ENCODE measurements at regions not wholly inside any gene's neighbourhood (a gene's known extent, or its start where the extent isn't known, plus 50 kb on each side); places are given as distances from the start of the nearest gene placed in this dataset.
A peak's percentile ranks its signal among the peaks of the same experiment; 100 is the strongest.

GRCh38 chr16:54586474-54587175, 300.0 kb upstream of the IRX3 start:
- in situ Hi-C loops (cut with MboI; ENCODE audit: low pct_unique_long_range_greater_than_20kb in 2 of 9, low sequenced_read_pairs in 9 of 9, unreplicated experiment in 9 of 9), result no loop called here
- no peak for ATAC-seq (replicated peaks in 6 of 8)
- H3K4me1 ChIP-seq (replicated peaks in 1 of 2), result peaks cover 21 to 24% of the 10 kb centered on the region in 2 donors

GRCh38 chr16:54585998-54586340, 299.4 kb upstream of the IRX3 start:
- Histone ChIP-seq H3K4me1 (replicated peaks in 1 of 2) (peaks cover 19% of the 10 kb centered on the region in 2 donors), H3K27ac (peak overlapping the region; percentile 1 to 46), H3K4me3 (peak overlapping the region in 1 of 5 donors; percentile 10)
- 0 to 60% (median 16%) methylated on average over 2 to 13 of the region's 14 CpGs; no CpG with 5 or more reads in 3 of the 10 experiments for WGBS, 10 experiments
- in situ Hi-C loops (cut with MboI; ENCODE audit: low pct_unique_long_range_greater_than_20kb in 2 of 9, low sequenced_read_pairs in 9 of 9, unreplicated experiment in 9 of 9), result no loop called here
- ATAC-seq (replicated peaks in 6 of 8), result peak in 5 of 8 experiments; percentile 93 to 96 (median 94)

More at GRCh38 chr16:54586474-54587175, 300.0 kb upstream of the IRX3 start:
- Histone ChIP-seq H3K27ac (peak overlapping the region in 1 of 2 donors; percentile 46), H3K4me3 (no peak overlapping the region)
- WGBS, 10 experiments, result 21 to 100% (median 86%) methylated on average over 1 to 4 of the region's 4 CpGs; no CpG with 5 or more reads in 4 of the 10 experiments

GRCh38 chr16:54585094-54585997, 298.8 kb upstream of the IRX3 start:
- peak in 4 of 8 experiments; percentile 6 to 50 (median 32) for ATAC-seq (replicated peaks in 6 of 8)
- Histone ChIP-seq H3K27ac (peak overlapping the region; percentile 43 to 46), H3K4me1 (replicated peaks in 1 of 2) (peaks cover 19% of the 10 kb centered on the region in 2 donors), H3K4me3 (peak overlapping the region in 1 of 5 donors; percentile 10)
- 9 to 74% (median 30%) methylated on average over 4 to 16 of the region's 21 CpGs for WGBS, 10 experiments
- in situ Hi-C loops (cut with MboI; ENCODE audit: low pct_unique_long_range_greater_than_20kb in 2 of 9, low sequenced_read_pairs in 9 of 9, unreplicated experiment in 9 of 9), result no loop called here

GRCh38 chr16:54584121-54584520, 297.5 kb upstream of the IRX3 start:
- Histone ChIP-seq H3K4me1 (replicated peaks in 1 of 2) (peaks cover 19% of the 10 kb centered on the region in 2 donors), H3K27ac (no peak overlapping the region), H3K4me3 (no peak overlapping the region)
- no peak for ATAC-seq (replicated peaks in 6 of 8)
- in situ Hi-C loops (cut with MboI; ENCODE audit: low pct_unique_long_range_greater_than_20kb in 2 of 9, low sequenced_read_pairs in 9 of 9, unreplicated experiment in 9 of 9), result no loop called here
- 29 to 100% (median 83%) methylated on average over 1 to 3 of the region's 3 CpGs; no CpG with 5 or more reads in 1 of the 10 experiments for WGBS, 10 experiments

- in situ Hi-C loops (cut with MboI; ENCODE audit: low pct_unique_long_range_greater_than_20kb in 2 of 9, low sequenced_read_pairs in 9 of 9, unreplicated experiment in 9 of 9), result no loop called here
- Histone ChIP-seq H3K4me1 (replicated peaks in 1 of 2) (peaks cover 24 to 25% of the 10 kb centered on the region in 2 donors), H3K4me3 (no peak overlapping the region), H3K27ac (no peak overlapping the region)
- peak in 2 of 8 experiments; percentile 31 for ATAC-seq (replicated peaks in 6 of 8)
- WGBS, 10 experiments, result 22 to 100% (median 57%) methylated on average over 1 to 3 of the region's 11 CpGs; no CpG with 5 or more reads in 4 of the 10 experiments
Measured at GRCh38 chr16:54582631-54583250, 296.2 kb upstream of the IRX3 start.

GRCh38 chr16:54579106-54579728, 292.6 kb upstream of the IRX3 start:
- in situ Hi-C loops (cut with MboI; ENCODE audit: low pct_unique_long_range_greater_than_20kb in 2 of 9, low sequenced_read_pairs in 9 of 9, unreplicated experiment in 9 of 9), result no loop called here
- Histone ChIP-seq H3K4me3 (no peak overlapping the region), H3K27ac (no peak overlapping the region), H3K4me1 (replicated peaks in 1 of 2) (peaks cover 21% of the 10 kb centered on the region in 2 donors)
- ATAC-seq (replicated peaks in 6 of 8), result no peak
- 0 to 100% (median 69%) methylated on average over 1 to 2 of the region's 2 CpGs; no CpG with 5 or more reads in 4 of the 10 experiments for WGBS, 10 experiments

GRCh38 chr16:54577651-54578128, 291.1 kb upstream of the IRX3 start:
- no peak overlapping the region for H3K4me3 ChIP-seq
- 10 to 100% (median 31%) methylated on average over 1 to 9 of the region's 15 CpGs; no CpG with 5 or more reads in 2 of the 10 experiments for WGBS, 10 experiments
- H3K4me1 ChIP-seq (replicated peaks in 1 of 2), result peaks cover 21% of the 10 kb centered on the region in 2 donors
- peak overlapping the region in 1 of 2 donors; percentile 28 for H3K27ac ChIP-seq
- in situ Hi-C loops (cut with MboI; ENCODE audit: low pct_unique_long_range_greater_than_20kb in 2 of 9, low sequenced_read_pairs in 9 of 9, unreplicated experiment in 9 of 9), result no loop called here
- ATAC-seq (replicated peaks in 6 of 8), result peak in 5 of 8 experiments; percentile 42 to 83 (median 79)

GRCh38 chr16:54576785-54577184, 290.2 kb upstream of the IRX3 start:
- ATAC-seq (replicated peaks in 6 of 8), result peak in 3 of 8 experiments; percentile 26 to 58 (median 39)
- WGBS, 10 experiments, result 5 to 100% (median 56%) methylated on average over 1 to 4 of the region's 4 CpGs; no CpG with 5 or more reads in 2 of the 10 experiments
- no peak overlapping the region for H3K27ac ChIP-seq
- in situ Hi-C loops (cut with MboI; ENCODE audit: low pct_unique_long_range_greater_than_20kb in 2 of 9, low sequenced_read_pairs in 9 of 9, unreplicated experiment in 9 of 9), result no loop called here
- no peak overlapping the region for H3K4me3 ChIP-seq
- peaks cover 17 to 21% of the 10 kb centered on the region in 2 donors for H3K4me1 ChIP-seq (replicated peaks in 1 of 2)

- 25 to 100% (median 76%) methylated on average over 1 to 8 of the region's 9 CpGs for WGBS, 10 experiments
- ATAC-seq (replicated peaks in 6 of 8), result peak in 2 of 8 experiments; percentile 7 to 12
- Histone ChIP-seq H3K27ac (no peak overlapping the region), H3K4me3 (no peak overlapping the region), H3K4me1 (replicated peaks in 1 of 2) (peaks cover 12 to 18% of the 10 kb centered on the region in 2 donors)
- in situ Hi-C loops (cut with MboI; ENCODE audit: low pct_unique_long_range_greater_than_20kb in 2 of 9, low sequenced_read_pairs in 9 of 9, unreplicated experiment in 9 of 9), result no loop called here
Measured at GRCh38 chr16:54568906-54569807, 282.6 kb upstream of the IRX3 start.

- no peak overlapping the region for H3K27ac ChIP-seq
- 33 to 86% (median 58%) methylated on average over 1 to 3 of the region's 4 CpGs; no CpG with 5 or more reads in 3 of the 10 experiments for WGBS, 10 experiments
- no peak for ATAC-seq (replicated peaks in 6 of 8)
- in situ Hi-C loops (cut with MboI; ENCODE audit: low pct_unique_long_range_greater_than_20kb in 2 of 9, low sequenced_read_pairs in 9 of 9, unreplicated experiment in 9 of 9), result no loop called here
- no peak overlapping the region for H3K4me3 ChIP-seq
- peaks cover 12 to 22% of the 10 kb centered on the region in 2 donors for H3K4me1 ChIP-seq (replicated peaks in 1 of 2)
Measured at GRCh38 chr16:54564841-54565240, 278.3 kb upstream of the IRX3 start.

GRCh38 chr16:54554581-54554980, 268.0 kb upstream of the IRX3 start:
- 13 to 100% (median 80%) methylated on average over 1 to 3 of the region's 3 CpGs; no CpG with 5 or more reads in 1 of the 10 experiments for WGBS, 10 experiments
- Histone ChIP-seq H3K4me3 (no peak overlapping the region), H3K27ac (no peak overlapping the region), H3K4me1 (replicated peaks in 1 of 2) (peaks cover 3 to 15% of the 10 kb centered on the region in 2 donors)
- no peak for ATAC-seq (replicated peaks in 6 of 8)
- in situ Hi-C loops (cut with MboI; ENCODE audit: low pct_unique_long_range_greater_than_20kb in 2 of 9, low sequenced_read_pairs in 9 of 9, unreplicated experiment in 9 of 9), result no loop called here
